Hematopoietic multipotent progenitor cell treated with erythropoietin and hydrocortisone succinate and interleukin-3 and kit ligand, for 6 days (in vitro differentiated cells): ENCODE measurements at regions not wholly inside any gene's neighbourhood (a gene's known extent, or its start where the extent isn't known, plus 50 kb on each side); places are given as distances from the start of the nearest gene placed in this dataset.

Experiments used
- DNase-seq: peaks from one replicate; pipeline ENCODE4 v3.0.0-alpha.2; 2015

GRCh38 chr4:130563889-130564418 lies 1468.0 kb downstream of the C4orf33 start:
- DNase-seq, result no peak

GRCh38 chr4:130568746-130569145 lies 1472.8 kb downstream of the C4orf33 start:
- DNase-seq, result no peak

GRCh38 chr4:130573742-130574141 lies 1477.8 kb downstream of the C4orf33 start:
- no peak for DNase-seq

GRCh38 chr4:130574215-130574614 lies 1478.3 kb downstream of the C4orf33 start:
- DNase-seq, result no peak

GRCh38 chr4:130576218-130576617 lies 1480.3 kb downstream of the C4orf33 start:
- DNase-seq, result no peak

GRCh38 chr4:130591091-130591490 lies 1495.1 kb downstream of the C4orf33 start:
- no peak for DNase-seq

- no peak for DNase-seq
Measured at GRCh38 chr4:130600706-130601105, 1504.8 kb downstream of the C4orf33 start.

GRCh38 chr4:130603043-130603442 lies 1507.1 kb downstream of the C4orf33 start:
- DNase-seq, result no peak

- DNase-seq, result no peak
Measured at GRCh38 chr4:130608121-130608520, 1512.2 kb downstream of the C4orf33 start.

- no peak for DNase-seq
Measured at GRCh38 chr4:130628531-130628930, 1532.6 kb downstream of the C4orf33 start.

GRCh38 chr4:130632731-130633604 lies 1537.0 kb downstream of the C4orf33 start:
- DNase-seq, result no peak

- no peak for DNase-seq
Measured at GRCh38 chr4:130636486-130636885, 1540.5 kb downstream of the C4orf33 start.

- DNase-seq, result no peak
Measured at GRCh38 chr4:130640592-130640991, 1544.6 kb downstream of the C4orf33 start.

GRCh38 chr4:130646886-130647285 lies 1550.9 kb downstream of the C4orf33 start:
- no peak for DNase-seq

- no peak for DNase-seq
Measured at GRCh38 chr4:130648570-130648969, 1552.6 kb downstream of the C4orf33 start.

GRCh38 chr4:130653842-130654241 lies 1557.9 kb downstream of the C4orf33 start:
- no peak for DNase-seq

GRCh38 chr4:130659320-130659719 lies 1563.4 kb downstream of the C4orf33 start:
- DNase-seq, result no peak

GRCh38 chr4:130668859-130669258 lies 1572.9 kb downstream of the C4orf33 start:
- no peak for DNase-seq

- no peak for DNase-seq
Measured at GRCh38 chr4:130675266-130675665, 1579.3 kb downstream of the C4orf33 start.

- DNase-seq, result no peak
Measured at GRCh38 chr4:130689181-130689580, 1593.2 kb downstream of the C4orf33 start.

GRCh38 chr4:130698251-130698650 lies 1602.3 kb downstream of the C4orf33 start:
- DNase-seq, result no peak

GRCh38 chr4:130699004-130699403 lies 1603.1 kb downstream of the C4orf33 start:
- no peak for DNase-seq

- DNase-seq, result no peak
Measured at GRCh38 chr4:130703211-130703935, 1607.4 kb downstream of the C4orf33 start.

- no peak for DNase-seq
Measured at GRCh38 chr4:130705023-130705422, 1609.1 kb downstream of the C4orf33 start.
